ENCODE measurements at regions not wholly inside any gene's neighbourhood (a gene's known extent, or its start where the extent isn't known, plus 50 kb on each side); places are given as distances from the start of the nearest gene placed in this dataset.

- DNase-seq (ENCODE audit: low read depth): no peak
- H3K4me3 ChIP-seq (ENCODE audit: low read length): no peak overlapping the region
- no peak for TF ChIP-seq CTCF (IDR thresholded peaks at IDR 0.05; ENCODE audit: insufficient read depth, low read depth, low read length, missing control alignments)
Observed at GRCh38 chr5:71978216-71978615, 129.1 kb upstream of the MAP1B start.

- TF ChIP-seq CTCF (IDR thresholded peaks at IDR 0.05; ENCODE audit: insufficient read depth, low read depth, low read length, missing control alignments): no peak
- no peak for DNase-seq (ENCODE audit: low read depth)
- no peak overlapping the region for H3K4me3 ChIP-seq (ENCODE audit: low read length)
Observed at GRCh38 chr5:71982717-71983395, 124.4 kb upstream of the MAP1B start.

GRCh38 chr5:71986101-71986500 lies 121.2 kb upstream of the MAP1B start:
- no peak for DNase-seq (ENCODE audit: low read depth)
- TF ChIP-seq CTCF (IDR thresholded peaks at IDR 0.05; ENCODE audit: insufficient read depth, low read depth, low read length, missing control alignments): no peak

GRCh38 chr5:71988808-71989207 lies 118.5 kb upstream of the MAP1B start:
- DNase-seq (ENCODE audit: low read depth): no peak
- no peak overlapping the region for H3K4me3 ChIP-seq (ENCODE audit: low read length)
- TF ChIP-seq CTCF (IDR thresholded peaks at IDR 0.05; ENCODE audit: insufficient read depth, low read depth, low read length, missing control alignments): no peak

More at GRCh38 chr5:71986101-71986500, 121.2 kb upstream of the MAP1B start:
- H3K4me3 ChIP-seq (ENCODE audit: low read length): no peak overlapping the region

GRCh38 chr5:71993600-71993999 lies 113.7 kb upstream of the MAP1B start:
- TF ChIP-seq CTCF (IDR thresholded peaks at IDR 0.05; ENCODE audit: insufficient read depth, low read depth, low read length, missing control alignments): no peak
- no peak overlapping the region for H3K4me3 ChIP-seq (ENCODE audit: low read length)
- no peak for DNase-seq (ENCODE audit: low read depth)

- TF ChIP-seq CTCF (IDR thresholded peaks at IDR 0.05; ENCODE audit: insufficient read depth, low read depth, low read length, missing control alignments): no peak
- no peak for DNase-seq (ENCODE audit: low read depth)
- no peak overlapping the region for H3K4me3 ChIP-seq (ENCODE audit: low read length)
Observed at GRCh38 chr5:71996789-71997188, 110.5 kb upstream of the MAP1B start.

GRCh38 chr5:71998746-71999145 lies 108.5 kb upstream of the MAP1B start:
- no peak overlapping the region for H3K4me3 ChIP-seq (ENCODE audit: low read length)
- no peak for TF ChIP-seq CTCF (IDR thresholded peaks at IDR 0.05; ENCODE audit: insufficient read depth, low read depth, low read length, missing control alignments)
- DNase-seq (ENCODE audit: low read depth): no peak

All from epithelial cell of esophagus (primary cell).